ENCODE measurements at regions not wholly inside any gene's neighbourhood (a gene's known extent, or its start where the extent isn't known, plus 50 kb on each side); places are given as distances from the start of the nearest gene placed in this dataset.

DNA sequence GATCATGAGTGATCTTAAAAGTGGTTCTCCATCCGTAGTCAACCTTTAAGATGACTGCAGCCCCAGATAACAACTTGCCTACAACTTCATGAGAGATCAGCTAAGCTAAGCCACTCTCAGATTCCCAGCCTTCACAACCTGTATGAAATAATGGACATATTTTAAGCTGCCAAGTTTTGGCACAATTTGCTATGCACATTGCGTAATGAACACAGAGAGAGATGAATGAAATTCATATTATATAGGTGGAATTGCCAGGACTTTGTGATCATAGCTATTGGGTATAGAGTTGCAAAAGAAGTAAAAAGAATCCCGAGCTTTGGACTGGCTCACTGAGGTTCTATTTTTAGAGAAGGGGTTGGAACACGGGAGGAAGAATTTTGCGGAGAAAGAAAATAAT lies 59.1 kb upstream of the EGLN3 start:
- H3K4me1 Mint-ChIP-seq (ENCODE audit: low read depth): peaks cover 4% of the 10 kb centered on the region
- CTCF ChIA-PET: interaction anchor here (0.7 to 1.2 kb wide), 3 partner anchors 29 to 241 kb away, joined by 3 read pairs; no protein-coding TSS in a partner anchor
- no peak overlapping the region for H3K4me3 Mint-ChIP-seq
- no peak for DNase-seq
- no peaks in the 10 kb centered on the region for H3K9me3 Mint-ChIP-seq
- peaks cover 2% of the 10 kb centered on the region for H3K27me3 Mint-ChIP-seq (ENCODE audit: low read depth)
- intact Hi-C loops (cut with micrococcal nuclease): no loop called here
- no peak overlapping the region for H3K27ac Mint-ChIP-seq
- no peaks in the 10 kb centered on the region for H3K36me3 Mint-ChIP-seq (ENCODE audit: low read depth)

DNA sequence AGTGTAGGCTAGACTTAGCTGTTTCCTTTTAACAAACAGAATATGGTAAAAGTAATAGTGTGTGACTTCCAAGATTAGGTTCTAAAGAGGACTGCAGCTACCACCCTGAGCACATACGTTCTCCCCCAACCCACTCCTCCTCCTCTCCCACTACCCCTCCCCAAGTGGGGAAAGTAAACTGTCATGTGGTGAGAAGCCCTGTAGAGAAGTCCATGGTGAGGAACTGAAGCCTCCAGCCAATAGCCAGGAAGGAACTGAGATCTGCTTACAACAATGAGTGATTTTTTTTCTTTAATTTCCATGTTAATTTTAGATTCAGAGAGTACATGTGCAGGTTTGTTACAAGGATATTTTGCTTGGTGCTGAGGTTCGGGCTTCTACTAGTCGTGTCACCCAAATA lies 57.0 kb upstream of the EGLN3 start:
- DNase-seq: no peak
- Mint-ChIP-seq H3K9me3 (no peaks in the 10 kb centered on the region), H3K27ac (no peak overlapping the region), H3K4me3 (no peak overlapping the region), H3K36me3 (ENCODE audit: low read depth) (no peaks in the 10 kb centered on the region), H3K27me3 (ENCODE audit: low read depth) (peaks cover 2% of the 10 kb centered on the region), H3K4me1 (ENCODE audit: low read depth) (no peaks in the 10 kb centered on the region)
- intact Hi-C loops (cut with micrococcal nuclease): no loop called here
- CTCF ChIA-PET: no interaction called here

DNA sequence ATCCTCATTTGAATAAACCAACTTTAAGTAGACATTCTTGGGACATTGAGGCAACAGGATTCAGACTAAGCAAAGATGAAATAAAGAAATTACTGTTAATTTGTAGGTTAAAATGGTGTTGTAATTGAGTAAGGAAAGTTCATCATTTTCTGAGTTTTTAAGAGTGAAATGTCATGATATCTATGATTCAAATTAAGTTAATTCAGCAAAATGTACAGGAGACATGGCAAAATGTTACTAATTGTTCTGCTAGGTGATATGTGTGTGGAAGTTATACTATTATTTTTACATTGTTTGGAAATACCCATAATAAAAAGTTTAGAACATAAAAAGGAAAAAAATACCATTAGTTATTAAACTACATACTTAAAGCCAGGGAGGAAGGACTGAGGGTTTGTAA lies 55.0 kb upstream of the EGLN3 start:
- no peak for DNase-seq
- Mint-ChIP-seq H3K4me3 (no peak overlapping the region), H3K4me1 (ENCODE audit: low read depth) (no peaks in the 10 kb centered on the region), H3K9me3 (no peaks in the 10 kb centered on the region), H3K36me3 (ENCODE audit: low read depth) (no peaks in the 10 kb centered on the region), H3K27ac (no peak overlapping the region), H3K27me3 (ENCODE audit: low read depth) (peaks cover 2% of the 10 kb centered on the region)
- CTCF ChIA-PET: no interaction called here
- intact Hi-C loops (cut with micrococcal nuclease): no loop called here

DNA sequence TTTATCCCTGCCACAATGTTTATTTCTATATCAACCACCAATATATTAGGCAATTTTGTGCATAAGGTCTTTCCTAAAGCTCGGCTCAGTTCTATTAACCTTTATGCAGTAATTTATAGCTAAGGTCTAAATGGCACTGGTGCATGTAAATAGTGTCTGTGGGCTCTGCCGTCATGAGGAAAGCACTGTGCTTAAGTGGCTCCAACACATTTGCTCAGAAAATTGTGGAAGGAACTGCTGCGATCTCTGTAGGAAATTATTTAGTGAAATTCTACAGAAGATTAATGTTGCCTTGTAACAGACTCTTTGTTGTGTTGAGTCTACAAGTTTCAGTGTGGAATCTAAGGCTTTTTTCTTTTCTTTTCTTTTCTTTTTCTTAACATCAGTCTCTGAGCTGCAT lies 54.0 kb upstream of the EGLN3 start:
- no peak for DNase-seq
- Mint-ChIP-seq H3K27me3 (ENCODE audit: low read depth) (peaks cover 2% of the 10 kb centered on the region), H3K4me1 (ENCODE audit: low read depth) (no peaks in the 10 kb centered on the region), H3K27ac (no peak overlapping the region), H3K4me3 (no peak overlapping the region), H3K36me3 (ENCODE audit: low read depth) (no peaks in the 10 kb centered on the region), H3K9me3 (no peaks in the 10 kb centered on the region)
- CTCF ChIA-PET: no interaction called here
- intact Hi-C loops (cut with micrococcal nuclease): no loop called here

DNA sequence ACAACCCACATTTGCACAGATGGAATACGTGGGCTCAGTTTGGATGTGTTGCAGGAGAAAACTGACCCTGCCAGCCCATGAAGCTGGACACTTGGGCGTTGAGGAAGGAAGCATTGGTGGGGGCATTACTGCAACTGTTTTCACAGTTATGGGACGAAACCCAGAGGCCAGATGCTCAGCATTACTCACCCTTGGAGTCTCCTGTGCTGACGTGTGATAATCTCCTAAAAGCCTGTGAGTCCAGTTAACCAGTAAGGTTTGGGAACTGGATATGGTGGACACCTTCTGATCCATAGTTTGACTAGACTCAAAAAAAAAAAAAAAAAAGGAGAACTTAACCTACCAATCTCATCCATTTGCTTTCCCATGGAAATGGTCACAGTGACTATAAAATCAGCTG lies 52.8 kb upstream of the EGLN3 start:
- CTCF ChIA-PET: interaction anchor here (0.7 kb wide), 1 partner anchor 977 kb away, joined by 4 read pairs; no protein-coding TSS in a partner anchor
- no peak overlapping the region for H3K27ac Mint-ChIP-seq
- DNase-seq: no peak
- H3K9me3 Mint-ChIP-seq: no peaks in the 10 kb centered on the region
- intact Hi-C loops (cut with micrococcal nuclease): no loop called here
- no peaks in the 10 kb centered on the region for H3K36me3 Mint-ChIP-seq (ENCODE audit: low read depth)
- H3K27me3 Mint-ChIP-seq (ENCODE audit: low read depth): peaks cover 2% of the 10 kb centered on the region
- no peak overlapping the region for H3K4me3 Mint-ChIP-seq
- no peaks in the 10 kb centered on the region for H3K4me1 Mint-ChIP-seq (ENCODE audit: low read depth)

DNA sequence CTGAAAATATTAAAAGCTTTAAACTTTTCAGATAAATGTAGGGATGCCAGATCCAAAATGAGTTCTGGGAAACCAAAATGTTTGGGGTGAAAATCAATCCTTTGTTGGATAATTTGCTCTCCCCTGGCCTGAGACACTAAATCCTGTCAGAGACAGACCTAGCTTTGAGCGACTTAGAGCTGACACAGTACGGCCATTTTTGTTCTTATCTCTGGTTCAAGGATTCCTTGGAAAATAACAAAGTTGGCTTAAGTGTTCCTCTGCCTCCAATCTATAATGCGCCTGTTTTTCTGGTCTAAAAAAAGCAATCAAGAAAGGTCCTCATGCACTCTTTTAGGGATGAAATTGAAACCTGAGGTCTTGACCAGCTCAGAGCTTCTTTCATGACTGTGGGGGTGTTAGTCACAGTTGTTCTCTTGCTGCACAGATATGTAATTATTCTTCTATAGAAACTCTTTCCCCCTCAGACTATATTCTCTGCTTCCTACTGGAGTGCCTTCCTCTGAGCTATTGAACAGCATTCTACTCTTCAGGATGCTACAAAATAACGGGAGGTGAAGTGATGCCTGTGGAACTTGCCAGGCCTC lies 52.3 kb upstream of the EGLN3 start:
- H3K27me3 Mint-ChIP-seq (ENCODE audit: low read depth): peaks cover 3% of the 10 kb centered on the region
- DNase-seq: no peak
- H3K36me3 Mint-ChIP-seq (ENCODE audit: low read depth): no peaks in the 10 kb centered on the region
- intact Hi-C loops (cut with micrococcal nuclease): no loop called here
- no peaks in the 10 kb centered on the region for H3K4me1 Mint-ChIP-seq (ENCODE audit: low read depth)
- CTCF ChIA-PET: no interaction called here
- H3K9me3 Mint-ChIP-seq: no peaks in the 10 kb centered on the region
- no peak overlapping the region for H3K27ac Mint-ChIP-seq
- H3K4me3 Mint-ChIP-seq: no peak overlapping the region
